Colonic mucosa (tissue), 4 donors: ENCODE measurements at regions not wholly inside any gene's neighbourhood (a gene's known extent, or its start where the extent isn't known, plus 50 kb on each side); places are given as distances from the start of the nearest gene placed in this dataset.

Source experiments
- DNase-seq: peaks from one replicate; pipeline ENCODE4 v3.0.0-alpha.2; 2020
- H3K27ac ChIP-seq: fragments of 200-600 bp; one replicate; pipeline ENCODE4 v1.8.0; 2021
- H3K27me3 ChIP-seq: fragments of 200-600 bp; one replicate; pipeline ENCODE4 v1.8.0; 2021
- H3K36me3 ChIP-seq: fragments of 200-600 bp; one replicate; pipeline ENCODE4 v1.8.0; 2021
- H3K4me1 ChIP-seq: fragments of 200-600 bp; one replicate; pipeline ENCODE4 v1.8.0; 2021; ENCODE audit warnings: mild to moderate bottlenecking
- H3K4me3 ChIP-seq: fragments of 200-600 bp; one replicate; pipeline ENCODE4 v1.8.0; 2021
- H3K9ac ChIP-seq, 2 donors: one replicate each; pipeline ENCODE4 v1.7.0; 2013; ENCODE audit warnings: control low read depth in 2 of 2, low read depth in 2 of 2, low read length in 2 of 2
- H3K9me3 ChIP-seq: fragments of 200-600 bp; one replicate; pipeline ENCODE4 v1.8.0; 2021
- CTCF ChIP-seq: fragments of 200-600 bp; IDR thresholded peaks from one replicate; pipeline ENCODE4 v1.8.0; 2022; ENCODE audit warnings: antibody characterized with exemption, mild to moderate bottlenecking
- intact Hi-C: fragments of 100-400 bp; cut with DNase I; formaldehyde crosslinking; loops from one replicate; pipeline ENCODE4 v1.14.1; 2022
- donor health status: healthy.
- donor health status: DM: no; HTN: no; CAD: no.
- donor health status: DM: no; HTN: no; CAD: no.

- Histone ChIP-seq H3K9me3 (no peaks in the 10 kb centered on the region), H3K36me3 (no peaks in the 10 kb centered on the region), H3K27me3 (no peaks in the 10 kb centered on the region), H3K27ac (no peak overlapping the region), H3K4me1 (no peaks in the 10 kb centered on the region), H3K9ac (no peak overlapping the region), H3K4me3 (no peak overlapping the region)
- no peak for DNase-seq
- TF ChIP-seq CTCF: no peak
- intact Hi-C loops: no loop called here
These were observed 423.3 kb downstream of the EFNA5 start for GRCh38 chr5:107247427-107247826.

- no peak overlapping the region for H3K4me3 ChIP-seq
- H3K27me3 ChIP-seq: no peaks in the 10 kb centered on the region
- intact Hi-C loops: no loop called here
- no peak for TF ChIP-seq CTCF
- no peaks in the 10 kb centered on the region for H3K9me3 ChIP-seq
- H3K36me3 ChIP-seq: no peaks in the 10 kb centered on the region
- no peak for DNase-seq
- H3K27ac ChIP-seq: no peak overlapping the region
- no peak overlapping the region for H3K9ac ChIP-seq
- H3K4me1 ChIP-seq: no peaks in the 10 kb centered on the region
These were observed 427.5 kb downstream of the EFNA5 start for GRCh38 chr5:107243220-107243579.

GRCh38 chr5:107242411-107243219, 428.1 kb downstream of the EFNA5 start:
- no peaks in the 10 kb centered on the region for H3K4me1 ChIP-seq
- no peaks in the 10 kb centered on the region for H3K36me3 ChIP-seq
- H3K27ac ChIP-seq: no peak overlapping the region
- TF ChIP-seq CTCF: no peak
- no peak overlapping the region for H3K9ac ChIP-seq
- no peak for DNase-seq
- intact Hi-C loops: no loop called here
- H3K27me3 ChIP-seq: no peaks in the 10 kb centered on the region
- H3K9me3 ChIP-seq: no peaks in the 10 kb centered on the region
- H3K4me3 ChIP-seq: no peak overlapping the region

- no peaks in the 10 kb centered on the region for H3K36me3 ChIP-seq
These were observed 428.9 kb downstream of the EFNA5 start for GRCh38 chr5:107241841-107242240.

GRCh38 chr5:107235167-107235566, 435.6 kb downstream of the EFNA5 start:
- TF ChIP-seq CTCF: no peak
- DNase-seq: no peak
- intact Hi-C loops: no loop called here
- Histone ChIP-seq H3K9me3 (no peaks in the 10 kb centered on the region), H3K36me3 (no peaks in the 10 kb centered on the region), H3K27me3 (no peaks in the 10 kb centered on the region), H3K4me3 (no peak overlapping the region), H3K27ac (no peak overlapping the region), H3K4me1 (no peaks in the 10 kb centered on the region), H3K9ac (no peak overlapping the region)

More at GRCh38 chr5:107241841-107242240, 428.9 kb downstream of the EFNA5 start:
- no peak overlapping the region for H3K27ac ChIP-seq
- H3K9ac ChIP-seq: no peak overlapping the region
- DNase-seq: no peak
- no peaks in the 10 kb centered on the region for H3K9me3 ChIP-seq
- no peak overlapping the region for H3K4me3 ChIP-seq
- no peaks in the 10 kb centered on the region for H3K4me1 ChIP-seq
- intact Hi-C loops: no loop called here
- TF ChIP-seq CTCF: no peak
- H3K27me3 ChIP-seq: no peaks in the 10 kb centered on the region
